ENCODE measurements at regions not wholly inside any gene's neighbourhood (a gene's known extent, or its start where the extent isn't known, plus 50 kb on each side); places are given as distances from the start of the nearest gene placed in this dataset.

DNA sequence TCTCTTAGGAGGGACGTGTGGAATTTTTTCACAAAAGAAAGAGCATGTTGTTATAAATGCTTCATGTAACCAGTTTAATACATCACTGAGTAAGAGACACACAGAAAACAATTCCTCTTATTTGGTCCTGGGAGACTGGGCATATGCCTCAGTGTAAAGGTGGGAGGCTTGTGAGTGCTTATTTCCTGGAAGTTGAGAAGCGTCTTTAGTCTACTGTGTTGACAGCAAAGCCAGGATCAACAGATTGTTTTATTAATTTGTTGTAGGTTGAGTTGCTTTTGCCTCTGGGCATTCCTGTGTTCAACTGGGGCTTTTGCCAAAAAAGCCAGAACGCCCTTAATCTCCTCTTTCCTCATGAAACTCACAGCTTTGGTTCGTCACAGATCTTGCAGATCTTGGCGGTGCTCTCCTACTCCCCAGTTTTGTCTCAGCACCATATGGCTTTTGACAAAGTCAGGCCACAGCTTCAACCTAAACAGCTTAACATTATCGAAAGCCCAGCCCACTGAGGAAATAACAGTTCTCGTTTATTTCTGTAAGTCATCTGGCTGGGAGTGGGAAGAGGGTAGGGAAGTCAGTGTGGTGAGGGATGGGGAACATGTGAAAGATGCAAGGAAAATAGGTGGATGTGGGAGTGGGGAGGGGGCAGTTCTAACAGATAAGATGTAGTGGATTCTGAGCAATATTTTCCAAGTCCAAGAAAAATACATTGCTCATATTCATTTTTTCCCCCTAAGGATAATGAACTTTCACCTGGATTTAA is 227.2 kb downstream of the DACT1 start:
- H3K27me3 ChIP-seq (replicated peaks in 1 of 7) = no peaks in the 10 kb centered on the region
- no peaks in the 10 kb centered on the region for H3K36me3 ChIP-seq
- WGBS, 5 donors = 63 to 82% (median 72%) methylated on average over 7 of the region's 7 CpGs
- H3K27ac ChIP-seq = no peak overlapping the region
- H3K4me3 ChIP-seq = no peak overlapping the region
- H3K4me1 ChIP-seq = no peaks in the 10 kb centered on the region
- no peak for DNase-seq
- peaks cover 0 to 7% (median 2%) of the 10 kb centered on the region in 8 donors for H3K9me3 ChIP-seq
- intact Hi-C loops (cut with DNase I; ENCODE audit: low total_unique reads) = no loop called here
- TF ChIP-seq POLR2AphosphoS5 (IDR thresholded peaks at IDR 0.05) (no peak), POLR2A (IDR thresholded peaks at IDR 0.05) (no peak)
- TF ChIP-seq, protein P1, sequence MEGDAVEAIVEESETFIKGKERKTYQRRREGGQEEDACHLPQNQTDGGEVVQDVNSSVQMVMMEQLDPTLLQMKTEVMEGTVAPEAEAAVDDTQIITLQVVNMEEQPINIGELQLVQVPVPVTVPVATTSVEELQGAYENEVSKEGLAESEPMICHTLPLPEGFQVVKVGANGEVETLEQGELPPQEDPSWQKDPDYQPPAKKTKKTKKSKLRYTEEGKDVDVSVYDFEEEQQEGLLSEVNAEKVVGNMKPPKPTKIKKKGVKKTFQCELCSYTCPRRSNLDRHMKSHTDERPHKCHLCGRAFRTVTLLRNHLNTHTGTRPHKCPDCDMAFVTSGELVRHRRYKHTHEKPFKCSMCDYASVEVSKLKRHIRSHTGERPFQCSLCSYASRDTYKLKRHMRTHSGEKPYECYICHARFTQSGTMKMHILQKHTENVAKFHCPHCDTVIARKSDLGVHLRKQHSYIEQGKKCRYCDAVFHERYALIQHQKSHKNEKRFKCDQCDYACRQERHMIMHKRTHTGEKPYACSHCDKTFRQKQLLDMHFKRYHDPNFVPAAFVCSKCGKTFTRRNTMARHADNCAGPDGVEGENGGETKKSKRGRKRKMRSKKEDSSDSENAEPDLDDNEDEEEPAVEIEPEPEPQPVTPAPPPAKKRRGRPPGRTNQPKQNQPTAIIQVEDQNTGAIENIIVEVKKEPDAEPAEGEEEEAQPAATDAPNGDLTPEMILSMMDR (IDR thresholded peaks at IDR 0.05 in 8 of 11, conservative IDR thresholded peaks at IDR 0.05 in 3 of 11) = no peak

DNA sequence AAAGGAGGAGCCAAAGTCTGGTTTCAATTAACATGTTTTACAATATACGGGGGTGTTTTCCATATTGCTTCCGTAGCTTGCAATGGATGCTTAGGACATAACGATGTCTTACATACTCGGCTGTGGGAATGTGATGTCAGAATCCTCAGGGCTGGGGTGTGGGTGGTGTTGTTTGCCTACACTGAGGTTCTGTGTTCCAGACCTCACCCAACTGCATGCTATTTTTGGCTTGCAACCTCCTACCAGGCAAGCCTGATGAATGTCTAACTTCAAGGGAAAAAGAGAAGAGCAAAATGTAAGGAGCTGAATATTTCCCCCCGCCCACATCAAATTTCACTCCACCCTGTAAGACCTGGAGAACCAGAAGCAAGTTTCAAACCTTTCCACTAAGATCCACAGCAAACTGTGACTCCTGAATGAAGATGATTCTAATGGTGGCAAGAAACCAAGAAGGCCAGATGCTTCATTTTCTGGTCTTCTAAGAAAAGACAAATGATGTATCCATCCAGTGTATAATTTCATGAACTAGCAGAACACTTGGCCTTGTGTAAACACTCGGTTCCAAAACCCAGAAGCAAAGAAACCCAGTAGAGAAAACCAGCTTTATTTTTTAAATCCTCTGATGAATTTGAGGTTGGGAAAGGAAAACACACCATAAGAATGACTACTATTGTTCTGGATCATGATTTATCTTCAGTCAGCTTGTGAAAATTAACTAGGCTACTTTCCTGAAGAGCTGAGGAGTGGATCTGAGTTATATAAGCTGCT is 227.9 kb downstream of the DACT1 start:
- Histone ChIP-seq H3K4me1 (no peaks in the 10 kb centered on the region), H3K27me3 (replicated peaks in 1 of 7) (no peaks in the 10 kb centered on the region), H3K9me3 (no peaks in the 10 kb centered on the region), H3K27ac (no peak overlapping the region), H3K36me3 (no peaks in the 10 kb centered on the region), H3K4me3 (no peak overlapping the region)
- intact Hi-C loops (cut with DNase I; ENCODE audit: low total_unique reads) = no loop called here
- 78 to 96% (median 91%) methylated on average over 6 of the region's 6 CpGs for whole genome bisulfite sequencing, 5 donors
- no peak for DNase-seq
- no peak for TF ChIP-seq POLR2A (IDR thresholded peaks at IDR 0.05)
- TF ChIP-seq, protein P1 (IDR thresholded peaks at IDR 0.05 in 8 of 11, conservative IDR thresholded peaks at IDR 0.05 in 3 of 11) = no peak
- TF ChIP-seq POLR2AphosphoS5 (IDR thresholded peaks at IDR 0.05) = no peak

DNA sequence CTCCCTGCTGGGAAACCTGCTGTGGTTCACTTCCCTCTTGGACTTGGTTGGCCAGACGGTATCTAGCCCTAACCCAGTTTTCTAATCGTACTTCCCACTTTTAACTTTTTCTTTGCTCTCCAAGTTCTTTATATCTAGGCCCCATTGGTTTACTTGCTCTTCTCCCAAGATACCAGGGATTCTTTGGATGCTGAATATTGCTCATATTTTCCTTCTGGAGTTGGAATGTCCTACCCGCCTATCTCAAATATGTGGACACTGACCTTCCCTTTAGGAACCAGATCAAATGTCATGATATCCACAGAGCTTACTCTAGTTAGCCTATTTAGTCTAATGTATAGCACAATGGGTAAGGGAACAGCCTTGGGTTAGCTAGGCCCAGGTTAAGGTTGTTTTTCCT is 228.6 kb downstream of the DACT1 start:
- Histone ChIP-seq H3K36me3 (no peaks in the 10 kb centered on the region), H3K27me3 (replicated peaks in 1 of 7) (no peaks in the 10 kb centered on the region), H3K4me1 (no peaks in the 10 kb centered on the region), H3K4me3 (no peak overlapping the region), H3K27ac (no peak overlapping the region), H3K9me3 (no peaks in the 10 kb centered on the region)
- no peak for TF ChIP-seq POLR2A (IDR thresholded peaks at IDR 0.05)
- TF ChIP-seq POLR2AphosphoS5 (IDR thresholded peaks at IDR 0.05) = no peak
- TF ChIP-seq, protein P1 (IDR thresholded peaks at IDR 0.05 in 8 of 11, conservative IDR thresholded peaks at IDR 0.05 in 3 of 11) = no peak
- no peak for DNase-seq
- intact Hi-C loops (cut with DNase I; ENCODE audit: low total_unique reads) = no loop called here
- 71 to 86% (median 74%) methylated on average over 3 of the region's 3 CpGs for WGBS, 5 donors

DNA sequence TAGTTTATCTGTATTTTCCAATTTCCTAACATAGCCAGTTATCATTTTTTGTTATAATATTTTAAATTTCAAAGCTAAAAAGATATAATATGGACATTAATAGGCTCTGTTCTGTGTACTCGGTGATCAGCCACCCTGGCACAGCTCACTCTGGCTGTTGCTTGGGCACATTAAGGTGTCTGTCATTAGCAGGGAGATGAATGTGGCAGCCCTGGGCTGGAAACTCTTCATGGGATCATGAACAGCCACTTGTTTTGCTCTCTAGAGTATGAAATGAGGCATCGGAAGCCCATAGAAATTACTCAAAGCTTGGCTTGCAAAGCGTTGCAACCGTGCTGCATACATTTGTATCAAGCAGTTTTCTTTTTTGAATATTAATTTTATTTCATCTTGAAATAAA is 233.2 kb downstream of the DACT1 start:
- 85 to 94% (median 94%) methylated on average over 4 of the region's 4 CpGs for WGBS, 5 donors
- DNase-seq = no peak
- H3K27me3 ChIP-seq (replicated peaks in 1 of 7) = no peaks in the 10 kb centered on the region
- intact Hi-C loops (cut with DNase I; ENCODE audit: low total_unique reads) = no loop called here
- no peaks in the 10 kb centered on the region for H3K36me3 ChIP-seq
- no peak overlapping the region for H3K27ac ChIP-seq
- H3K4me3 ChIP-seq = no peak overlapping the region
- no peaks in the 10 kb centered on the region for H3K9me3 ChIP-seq
- no peaks in the 10 kb centered on the region for H3K4me1 ChIP-seq
- TF ChIP-seq POLR2A (IDR thresholded peaks at IDR 0.05) (no peak), POLR2AphosphoS5 (IDR thresholded peaks at IDR 0.05) (no peak)
- TF ChIP-seq, protein P1 (IDR thresholded peaks at IDR 0.05 in 8 of 11, conservative IDR thresholded peaks at IDR 0.05 in 3 of 11) = no peak
